ENCODE measurements at regions not wholly inside any gene's neighbourhood (a gene's known extent, or its start where the extent isn't known, plus 50 kb on each side); places are given as distances from the start of the nearest gene placed in this dataset.

DNA sequence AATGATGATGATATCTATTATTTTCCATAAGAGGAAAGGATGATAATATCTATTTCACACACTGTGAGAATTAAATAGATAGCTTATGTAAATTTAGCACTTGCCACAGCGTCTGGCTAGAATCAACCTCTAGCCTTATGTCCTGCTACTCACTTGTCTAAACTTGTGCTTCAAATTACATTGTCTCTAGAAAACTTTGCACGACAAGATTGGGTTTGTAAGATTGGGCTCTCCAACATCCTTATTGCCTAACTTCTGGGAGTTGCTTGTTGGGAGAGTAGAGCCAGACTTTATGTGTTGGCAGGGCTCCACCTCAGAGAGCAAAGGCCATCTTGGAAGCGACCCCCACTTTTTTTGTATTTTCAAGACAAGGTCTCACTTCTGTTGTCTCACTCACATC lies 50.0 kb upstream of the POGK start:
- no peak for TF ChIP-seq EZH2 (IDR thresholded peaks at IDR 0.05; ENCODE audit: insufficient read depth, poor library complexity, severe bottlenecking)
- no peak for TF ChIP-seq EZH2phosphoT487 (IDR thresholded peaks at IDR 0.05; ENCODE audit: insufficient read depth, low read depth)

Data from GM23248 (cell line).